DMS53 treated with DMSO at 0.1 percent for 48 hours (cell line): ENCODE measurements at regions not wholly inside any gene's neighbourhood (a gene's known extent, or its start where the extent isn't known, plus 50 kb on each side); places are given as distances from the start of the nearest gene placed in this dataset.
A peak's percentile ranks its signal among the peaks of the same experiment; 100 is the strongest.

Experiments used
- DNase-seq: peaks from one replicate; lab custom pipeline; 2025; ENCODE audit not compliant: unreplicated experiment; lab: John Stamatoyannopoulos, UW

- no peak for DNase-seq
These were observed 67.5 kb upstream of the BTG1 start for GRCh38 chr12:92213166-92213565.

- no peak for DNase-seq
These were observed 64.4 kb upstream of the BTG1 start for GRCh38 chr12:92210071-92210470.

DNA sequence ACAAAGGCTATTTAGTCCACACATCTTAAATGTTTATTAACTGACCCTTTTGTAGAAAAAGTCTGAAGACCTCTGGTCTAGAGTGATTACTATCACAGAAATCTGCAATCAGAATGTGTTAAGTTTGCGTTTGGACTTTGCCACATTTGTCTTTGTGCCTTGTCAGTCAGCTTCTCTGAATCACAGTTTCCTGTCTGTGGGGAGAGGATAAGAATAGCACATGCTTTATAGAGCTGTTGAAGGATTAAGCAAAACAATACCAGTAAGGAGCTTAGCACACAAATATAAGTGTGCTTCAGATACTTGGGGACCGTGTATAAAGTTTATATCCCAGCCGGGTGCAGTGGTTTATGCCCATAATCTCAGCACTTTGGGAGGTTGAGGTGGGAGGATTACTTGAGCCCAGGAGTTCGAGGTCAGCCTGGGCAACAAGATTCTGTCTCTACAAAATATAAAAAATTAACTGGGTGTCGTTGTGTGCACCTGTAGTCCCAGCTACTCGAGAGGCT lies 63.0 kb upstream of the BTG1 start:
- DNase-seq: peak; percentile 79

DNA sequence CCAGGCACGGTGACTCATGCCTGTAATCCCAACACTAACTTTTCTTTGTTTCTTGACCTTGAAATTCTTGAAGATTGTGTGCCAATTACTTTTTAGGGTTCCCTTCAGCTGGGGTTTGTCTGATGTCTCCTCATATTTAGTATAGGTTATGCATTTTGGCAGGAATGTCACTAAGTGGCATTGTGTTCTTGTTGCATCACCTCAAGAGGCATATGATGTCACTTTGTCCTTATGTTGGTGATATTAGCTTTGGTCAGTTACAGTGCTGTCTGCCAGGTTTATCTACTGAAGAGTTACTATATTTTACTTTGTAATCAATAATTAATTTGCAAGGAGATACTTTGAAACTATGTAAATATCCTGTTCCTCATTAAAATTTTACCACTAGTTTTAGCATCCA lies 61.0 kb upstream of the BTG1 start:
- peak; percentile 42 for DNase-seq

- no peak for DNase-seq
These were observed 60.4 kb upstream of the BTG1 start for GRCh38 chr12:92206011-92206410.

- DNase-seq: no peak
These were observed 54.4 kb upstream of the BTG1 start for GRCh38 chr12:92199819-92200576.

GRCh38 chr12:92197815-92198214 lies 52.2 kb upstream of the BTG1 start:
- DNase-seq: no peak

GRCh38 chr12:92196368-92196767 lies 50.7 kb upstream of the BTG1 start:
- no peak for DNase-seq
